ENCODE measurements at regions not wholly inside any gene's neighbourhood (a gene's known extent, or its start where the extent isn't known, plus 50 kb on each side); places are given as distances from the start of the nearest gene placed in this dataset.

DNA sequence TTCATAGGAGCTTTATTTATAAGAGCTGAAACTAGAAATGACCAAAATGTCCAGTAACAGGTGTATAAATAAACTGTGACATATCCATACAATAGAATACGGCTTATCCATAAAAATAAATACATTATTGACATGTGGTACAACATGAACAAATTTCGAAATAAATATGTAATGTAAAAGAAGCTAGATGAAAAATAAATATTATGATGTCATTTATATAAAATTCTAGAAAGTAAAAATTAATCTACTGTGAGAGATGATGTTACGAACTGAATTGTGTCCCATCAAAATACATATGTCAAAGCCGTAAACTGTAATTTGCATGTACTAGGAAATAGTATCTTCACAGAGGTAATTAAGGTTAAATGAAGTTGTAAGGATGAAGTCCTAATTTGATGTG, 1104.9 kb downstream of the NSUN3 start:
- TF ChIP-seq, protein P1, sequence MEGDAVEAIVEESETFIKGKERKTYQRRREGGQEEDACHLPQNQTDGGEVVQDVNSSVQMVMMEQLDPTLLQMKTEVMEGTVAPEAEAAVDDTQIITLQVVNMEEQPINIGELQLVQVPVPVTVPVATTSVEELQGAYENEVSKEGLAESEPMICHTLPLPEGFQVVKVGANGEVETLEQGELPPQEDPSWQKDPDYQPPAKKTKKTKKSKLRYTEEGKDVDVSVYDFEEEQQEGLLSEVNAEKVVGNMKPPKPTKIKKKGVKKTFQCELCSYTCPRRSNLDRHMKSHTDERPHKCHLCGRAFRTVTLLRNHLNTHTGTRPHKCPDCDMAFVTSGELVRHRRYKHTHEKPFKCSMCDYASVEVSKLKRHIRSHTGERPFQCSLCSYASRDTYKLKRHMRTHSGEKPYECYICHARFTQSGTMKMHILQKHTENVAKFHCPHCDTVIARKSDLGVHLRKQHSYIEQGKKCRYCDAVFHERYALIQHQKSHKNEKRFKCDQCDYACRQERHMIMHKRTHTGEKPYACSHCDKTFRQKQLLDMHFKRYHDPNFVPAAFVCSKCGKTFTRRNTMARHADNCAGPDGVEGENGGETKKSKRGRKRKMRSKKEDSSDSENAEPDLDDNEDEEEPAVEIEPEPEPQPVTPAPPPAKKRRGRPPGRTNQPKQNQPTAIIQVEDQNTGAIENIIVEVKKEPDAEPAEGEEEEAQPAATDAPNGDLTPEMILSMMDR (IDR thresholded peaks at IDR 0.05; ENCODE audit: low read depth, low read length, poor library complexity, severe bottlenecking) = no peak
- no peak for TF ChIP-seq EZH2phosphoT487 (IDR thresholded peaks at IDR 0.05; ENCODE audit: borderline replicate concordance, low read length)

Measured in DOHH2 (cell line).